ENCODE measurements at regions not wholly inside any gene's neighbourhood (a gene's known extent, or its start where the extent isn't known, plus 50 kb on each side); places are given as distances from the start of the nearest gene placed in this dataset.

DNA sequence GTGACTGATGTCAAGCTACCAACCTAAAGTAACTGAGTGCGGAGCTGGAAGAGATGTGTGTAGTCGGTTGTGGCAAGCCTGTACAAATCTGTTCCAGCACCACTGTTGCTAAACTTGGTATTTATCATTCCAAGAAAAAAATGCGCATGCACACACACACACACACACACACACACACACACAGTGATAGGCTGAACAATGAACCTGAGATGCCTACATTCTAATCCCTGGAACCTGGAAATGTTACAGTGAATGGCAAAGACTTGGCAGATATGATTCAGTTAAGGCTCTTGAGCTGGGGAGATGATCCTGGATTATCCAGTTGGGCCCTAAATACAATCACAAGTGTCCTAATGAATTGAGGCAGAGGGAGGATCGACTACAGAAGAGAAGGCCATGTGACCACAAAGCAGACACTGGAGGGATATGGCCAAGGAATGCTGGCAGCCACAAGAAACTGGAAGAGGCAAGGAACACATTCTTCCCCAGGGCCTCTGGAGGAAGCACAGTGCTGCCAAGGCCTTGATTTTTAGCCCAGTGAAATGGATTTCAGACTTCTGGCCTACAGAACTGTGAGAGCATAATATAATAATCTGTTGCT, 49.7 kb upstream of the LHFPL2 start:
- WGBS, result 66% methylated on average over 4 of the region's 4 CpGs
- no peaks in the 10 kb centered on the region for H3K36me3 ChIP-seq
- intact Hi-C loops (cut with DNase I), result no loop called here
- no peak for DNase-seq (ENCODE audit: low spot score)
- TF ChIP-seq POLR2A (IDR thresholded peaks at IDR 0.05) (no peak), POLR2AphosphoS5 (IDR thresholded peaks at IDR 0.05) (no peak)
- TF ChIP-seq, protein P1, sequence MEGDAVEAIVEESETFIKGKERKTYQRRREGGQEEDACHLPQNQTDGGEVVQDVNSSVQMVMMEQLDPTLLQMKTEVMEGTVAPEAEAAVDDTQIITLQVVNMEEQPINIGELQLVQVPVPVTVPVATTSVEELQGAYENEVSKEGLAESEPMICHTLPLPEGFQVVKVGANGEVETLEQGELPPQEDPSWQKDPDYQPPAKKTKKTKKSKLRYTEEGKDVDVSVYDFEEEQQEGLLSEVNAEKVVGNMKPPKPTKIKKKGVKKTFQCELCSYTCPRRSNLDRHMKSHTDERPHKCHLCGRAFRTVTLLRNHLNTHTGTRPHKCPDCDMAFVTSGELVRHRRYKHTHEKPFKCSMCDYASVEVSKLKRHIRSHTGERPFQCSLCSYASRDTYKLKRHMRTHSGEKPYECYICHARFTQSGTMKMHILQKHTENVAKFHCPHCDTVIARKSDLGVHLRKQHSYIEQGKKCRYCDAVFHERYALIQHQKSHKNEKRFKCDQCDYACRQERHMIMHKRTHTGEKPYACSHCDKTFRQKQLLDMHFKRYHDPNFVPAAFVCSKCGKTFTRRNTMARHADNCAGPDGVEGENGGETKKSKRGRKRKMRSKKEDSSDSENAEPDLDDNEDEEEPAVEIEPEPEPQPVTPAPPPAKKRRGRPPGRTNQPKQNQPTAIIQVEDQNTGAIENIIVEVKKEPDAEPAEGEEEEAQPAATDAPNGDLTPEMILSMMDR (IDR thresholded peaks at IDR 0.05), result no peak
- H3K4me3 ChIP-seq, result no peak overlapping the region
- H3K27ac ChIP-seq, result no peak overlapping the region
- no peaks in the 10 kb centered on the region for H3K27me3 ChIP-seq (replicated peaks; ENCODE audit: insufficient read depth)
- H3K4me1 ChIP-seq (replicated peaks), result no peaks in the 10 kb centered on the region
- no peaks in the 10 kb centered on the region for H3K9me3 ChIP-seq
